HS-27A (cell line): ENCODE measurements at regions not wholly inside any gene's neighbourhood (a gene's known extent, or its start where the extent isn't known, plus 50 kb on each side); places are given as distances from the start of the nearest gene placed in this dataset.

Experiments
- DNase-seq: peaks from one replicate; pipeline ENCODE4 v3.0.0-alpha.2; 2012; ENCODE audit warnings: low read depth, missing footprints

DNA sequence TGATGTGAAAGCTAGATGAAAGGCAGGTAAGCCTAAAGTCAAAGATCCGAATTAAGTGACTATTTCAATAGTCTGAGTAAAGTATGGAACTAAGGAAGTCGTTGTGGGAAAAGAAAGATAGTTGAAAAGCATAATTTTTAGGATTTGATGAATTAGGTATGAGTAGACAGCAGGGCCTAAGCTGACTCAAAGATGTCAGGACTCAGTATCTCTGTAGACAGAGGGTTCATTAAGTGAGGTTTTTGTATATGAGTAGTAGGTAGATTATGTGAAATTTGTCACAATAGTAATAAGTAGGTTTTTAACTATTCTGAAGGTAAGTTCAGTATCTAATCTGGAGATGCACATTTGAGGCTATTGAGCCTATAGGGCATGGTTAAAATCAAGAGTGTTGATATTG, 196.4 kb downstream of the RASSF9 start:
- DNase-seq, result no peak

DNA sequence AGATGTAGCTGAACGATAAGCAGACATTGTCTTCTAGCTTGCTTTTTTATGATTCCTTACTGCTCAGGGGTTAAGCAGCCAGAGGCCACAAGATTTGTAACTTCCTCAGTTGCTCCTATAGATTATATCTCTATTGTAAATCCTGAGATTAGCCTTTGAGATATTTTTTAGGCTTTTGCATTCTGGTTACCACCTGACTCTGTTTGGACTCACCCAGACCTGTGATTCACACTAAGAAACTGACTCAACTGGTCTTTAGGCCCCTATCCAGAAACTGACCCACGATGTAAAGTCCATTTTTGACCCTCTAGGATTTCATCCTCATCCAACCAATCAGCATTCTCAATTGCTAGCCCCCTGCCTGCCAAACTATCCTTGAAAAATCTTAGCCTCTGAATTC, 194.4 kb downstream of the RASSF9 start:
- DNase-seq, result no peak

DNA sequence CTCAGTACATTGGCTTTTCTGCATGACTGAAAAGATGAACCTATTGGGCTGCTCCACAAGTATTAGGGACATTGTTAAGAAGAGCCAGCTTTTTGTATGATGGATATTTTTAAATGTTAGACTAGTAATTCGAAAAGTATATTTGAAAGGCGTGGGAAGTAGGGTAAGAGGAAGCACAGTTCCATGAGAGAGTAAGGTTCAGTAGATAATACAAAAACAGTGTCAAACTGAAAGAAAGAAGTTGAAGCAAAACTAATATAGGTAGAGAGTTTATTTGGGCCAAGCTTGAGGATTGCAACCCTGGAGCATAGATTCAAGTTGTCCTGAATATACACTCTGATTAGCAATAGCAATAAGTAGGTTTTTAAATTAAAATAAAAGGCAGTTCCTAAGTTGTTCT, 193.9 kb downstream of the RASSF9 start:
- no peak for DNase-seq

DNA sequence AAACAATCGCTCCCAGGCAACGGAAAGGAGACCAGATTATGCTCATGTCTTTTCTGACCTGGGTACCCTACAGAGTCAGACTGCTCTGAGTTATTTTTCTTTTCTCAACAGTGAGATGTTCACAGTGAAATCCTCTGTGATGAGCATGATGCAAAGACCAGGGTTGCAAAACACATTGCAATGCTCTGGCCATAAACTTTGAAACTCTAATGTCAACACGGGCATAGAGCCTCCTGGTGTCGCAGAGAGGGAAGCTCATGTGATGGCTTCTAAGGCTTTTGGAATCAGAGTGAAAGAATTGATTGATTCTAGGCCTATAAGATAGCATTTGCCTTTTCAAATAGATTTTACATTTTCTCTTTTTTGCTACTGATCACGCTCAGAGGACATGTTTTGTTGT, 193.4 kb downstream of the RASSF9 start:
- DNase-seq, result no peak

DNA sequence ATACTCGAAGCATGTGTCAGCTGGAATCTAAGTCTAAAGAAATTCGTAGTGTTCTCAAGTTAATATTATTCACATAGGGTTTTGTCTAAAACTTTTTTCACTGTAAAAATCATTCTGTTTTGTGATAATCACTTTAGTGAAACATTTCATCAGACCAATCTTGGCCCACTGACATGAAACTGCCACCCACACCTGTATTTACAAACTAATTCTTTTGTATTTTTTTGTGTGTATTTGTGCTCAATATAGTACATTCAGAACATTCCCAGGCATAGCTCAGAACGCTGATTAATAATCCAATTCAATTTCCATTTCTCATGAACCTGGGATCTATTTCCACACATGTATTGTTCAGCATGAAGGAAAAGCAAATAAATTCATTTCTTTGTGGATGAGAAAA, 191.7 kb downstream of the RASSF9 start:
- DNase-seq, result no peak

DNA sequence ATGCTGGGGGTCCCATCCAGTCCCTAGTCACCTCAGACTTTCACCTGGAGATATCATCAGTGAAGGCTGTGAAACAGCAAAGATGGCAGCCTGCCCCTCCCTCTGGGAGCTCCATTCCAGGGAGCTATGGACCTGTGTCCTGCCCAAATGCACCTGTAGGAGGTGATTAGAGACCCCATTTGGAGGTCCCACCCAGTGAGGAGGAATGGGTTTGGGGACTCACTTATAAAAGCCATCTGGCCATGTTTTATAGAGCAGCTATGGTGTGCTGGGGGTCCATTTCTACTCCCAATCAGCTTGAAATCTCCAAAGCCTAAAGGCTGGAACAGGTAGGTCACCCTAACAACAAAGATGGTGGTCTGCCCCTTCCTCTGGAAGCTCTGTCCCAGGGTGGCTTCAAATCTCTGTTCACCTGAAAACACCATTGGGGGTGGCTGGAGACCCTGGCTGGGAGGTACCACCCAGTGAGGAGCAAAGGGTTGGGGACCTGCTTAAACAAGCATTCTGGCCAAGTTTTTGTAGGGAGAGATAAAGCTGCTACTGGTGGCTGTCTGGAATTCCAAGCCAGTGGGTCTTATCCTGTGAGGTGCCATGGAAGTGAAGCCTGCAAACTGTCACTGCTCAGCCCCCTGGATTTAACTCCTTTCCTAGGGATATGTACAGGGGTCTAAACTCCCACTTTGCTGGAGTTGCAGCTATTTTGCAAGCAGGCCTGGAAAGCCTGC, 182.3 kb downstream of the RASSF9 start:
- DNase-seq, result no peak

DNA sequence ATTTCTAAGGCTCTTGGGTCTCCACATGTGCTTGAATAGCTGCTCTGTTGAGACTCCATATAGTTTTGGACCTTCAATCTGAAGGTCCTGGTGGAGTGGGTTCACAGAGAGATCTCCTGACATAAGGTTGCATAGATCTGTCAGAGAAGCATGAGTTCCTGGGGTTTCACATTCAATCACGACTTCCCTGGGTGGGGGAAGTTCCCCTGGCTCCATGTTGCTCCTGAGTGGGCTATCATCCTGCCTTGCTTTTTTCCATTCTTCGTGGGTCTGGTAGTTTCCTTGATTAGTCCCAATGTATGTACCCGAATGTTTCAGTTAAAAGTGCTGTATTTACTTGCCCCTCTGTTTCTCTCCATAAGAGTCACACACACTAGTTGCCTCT, 181.8 kb downstream of the RASSF9 start:
- DNase-seq, result no peak

DNA sequence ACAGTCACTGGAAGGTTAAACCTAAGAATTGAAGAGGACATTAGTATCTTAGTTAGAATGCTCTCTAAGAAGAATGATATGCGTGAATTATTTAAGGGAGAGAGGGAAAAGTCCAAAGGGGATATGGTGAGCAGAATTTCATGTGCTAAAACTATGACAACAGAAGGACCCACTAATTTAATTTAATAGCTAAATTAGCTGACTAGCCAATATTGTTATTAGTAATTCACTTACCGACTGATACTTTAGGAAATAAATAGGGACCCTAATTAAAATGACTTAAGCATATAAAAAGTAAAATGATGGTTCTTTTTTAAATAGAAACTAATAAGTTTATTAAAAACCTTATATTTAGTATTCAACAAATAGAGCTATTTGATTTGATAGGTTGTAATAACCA, 179.6 kb downstream of the RASSF9 start:
- DNase-seq, result no peak

DNA sequence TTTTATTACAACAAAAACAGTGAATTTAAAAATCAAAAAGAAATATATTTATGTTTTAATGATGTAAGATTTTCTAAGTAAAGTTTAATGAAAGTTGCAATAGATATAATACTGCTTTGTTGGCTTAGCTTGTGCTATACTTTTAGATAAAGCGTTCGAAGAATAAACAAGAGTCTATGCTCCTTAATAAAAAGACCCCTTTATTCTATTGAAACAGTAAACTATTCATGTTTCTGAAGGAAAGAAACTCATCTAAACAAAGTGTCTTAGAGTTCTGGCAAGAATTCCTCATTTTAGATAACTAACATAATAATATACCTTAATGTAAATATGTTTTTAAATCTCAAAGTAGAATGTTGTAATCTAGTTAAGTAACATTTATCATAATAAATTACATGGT, 179.0 kb downstream of the RASSF9 start:
- no peak for DNase-seq

DNA sequence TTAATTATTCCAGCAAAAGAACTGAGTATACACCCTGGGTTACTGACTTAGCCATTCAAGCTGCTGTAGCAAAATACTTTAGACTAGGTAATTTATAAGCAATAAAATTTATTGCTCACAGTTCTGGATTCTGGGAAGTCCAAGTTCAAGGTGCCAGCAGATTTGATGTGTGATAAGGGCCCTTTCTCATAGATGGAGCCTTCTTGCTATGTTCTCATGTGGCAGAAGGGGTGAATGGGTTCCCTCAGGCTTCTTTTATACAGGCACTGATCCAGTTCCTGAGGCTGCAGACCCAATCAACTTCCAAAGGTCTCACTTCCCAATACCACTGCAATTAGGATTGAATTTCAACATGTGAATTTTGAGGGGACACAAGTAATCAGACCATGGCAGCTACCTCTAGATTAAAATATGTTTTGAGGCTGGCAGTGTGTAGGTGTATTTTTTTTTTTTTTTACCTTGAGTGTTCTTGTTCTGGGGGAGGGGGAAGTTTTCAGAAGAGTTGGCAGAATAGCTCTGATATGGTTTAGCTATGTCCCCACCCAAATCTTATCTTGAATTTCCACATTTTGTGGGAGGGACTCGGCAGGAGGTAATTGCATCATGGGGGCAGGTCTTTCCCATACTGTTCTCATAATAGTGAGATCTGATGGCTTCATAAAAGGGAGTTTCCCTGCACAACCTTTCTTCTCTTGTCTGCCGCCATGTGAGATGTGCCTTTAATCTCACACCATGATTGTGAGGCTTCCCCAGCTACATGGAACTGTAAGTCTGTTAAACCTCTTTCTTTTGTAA, 178.2 kb downstream of the RASSF9 start:
- DNase-seq, result no peak

DNA sequence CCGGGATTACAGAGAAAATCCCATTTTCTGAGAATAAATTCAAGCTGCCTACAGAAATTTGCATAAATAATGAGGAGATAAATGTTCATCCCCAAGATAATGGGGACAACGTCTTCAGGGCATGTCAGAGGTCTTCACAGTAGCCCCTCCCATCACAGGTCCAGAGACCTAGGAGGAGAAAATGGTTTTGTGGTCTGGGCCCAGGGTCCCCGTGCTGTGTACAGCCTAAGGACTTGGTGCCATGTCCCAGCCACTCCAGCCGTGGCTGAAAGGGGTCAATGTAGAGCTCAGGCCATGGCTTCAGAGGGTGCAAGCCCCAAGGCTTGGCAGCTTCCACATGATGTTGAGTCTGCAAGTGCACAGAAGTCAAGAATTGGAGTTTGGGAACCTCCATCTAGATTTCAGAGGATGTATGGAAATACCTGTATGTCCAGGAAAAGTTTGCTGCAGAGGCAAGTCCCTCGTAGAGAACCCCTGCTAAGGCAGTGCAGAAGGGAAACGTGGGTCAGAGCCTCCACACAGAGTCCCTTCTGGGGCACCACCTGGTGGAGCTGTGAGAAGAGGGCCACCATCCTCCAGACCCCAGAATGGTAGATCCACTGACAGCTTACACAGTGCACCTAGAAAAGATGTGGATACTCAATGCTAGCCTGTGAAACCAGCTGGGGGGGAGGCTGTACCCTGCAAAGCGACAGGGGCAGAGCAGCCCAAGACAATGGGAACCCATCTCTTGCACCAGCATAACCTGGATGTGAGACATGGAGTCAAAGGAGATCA, 176.3 kb downstream of the RASSF9 start:
- no peak for DNase-seq

DNA sequence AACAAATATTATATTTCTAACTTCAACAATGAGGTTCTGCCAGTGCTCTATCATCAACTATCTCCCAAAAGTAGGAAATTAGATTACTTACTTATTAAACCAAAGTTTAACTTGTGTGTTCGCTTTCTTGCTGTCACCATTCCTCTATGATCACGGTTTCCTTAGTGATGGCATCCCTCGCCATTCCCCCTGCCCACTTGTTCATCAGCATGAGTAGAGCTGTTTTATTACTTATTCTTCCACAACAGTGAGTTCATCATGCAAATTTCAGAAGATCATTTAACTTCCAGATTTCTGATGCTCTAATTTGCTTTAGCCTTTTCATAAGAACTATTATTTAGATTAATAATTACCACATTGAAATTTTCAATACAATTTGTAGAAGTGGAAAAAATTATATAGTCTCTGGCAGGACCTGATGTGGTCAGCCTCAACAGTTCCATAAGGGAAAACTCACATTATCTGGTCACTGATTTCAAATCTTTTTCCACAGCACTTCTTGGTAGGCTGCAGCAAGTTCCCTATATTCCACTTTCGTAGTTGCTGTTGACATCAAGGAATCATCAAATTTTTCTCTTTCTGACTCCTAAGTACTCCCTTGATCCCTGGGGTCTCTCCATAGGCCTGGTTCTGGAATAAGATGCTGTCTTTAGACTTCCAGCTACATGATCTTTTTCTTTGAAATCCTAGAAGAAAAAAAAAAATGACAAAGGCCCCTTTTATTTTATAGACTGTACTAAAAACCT, 174.6 kb downstream of the RASSF9 start:
- DNase-seq, result no peak

DNA sequence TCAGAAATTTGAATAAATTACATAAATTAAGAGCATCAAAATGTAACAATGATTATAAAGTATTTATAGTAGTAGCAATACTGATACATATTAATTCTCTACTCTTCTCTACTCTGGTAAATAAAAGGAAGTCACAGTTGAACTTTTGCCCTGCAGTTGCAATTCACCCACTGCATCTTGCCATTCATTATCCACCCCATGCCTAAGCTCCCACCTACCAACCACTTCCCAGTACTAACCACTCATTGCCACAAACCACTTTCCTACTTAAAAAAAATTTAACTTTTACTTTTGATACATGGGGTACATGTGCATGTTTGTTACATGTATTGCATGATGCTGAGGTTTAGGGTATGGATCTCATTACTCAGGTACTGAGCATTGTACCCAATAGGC, 174.0 kb downstream of the RASSF9 start:
- DNase-seq, result no peak

DNA sequence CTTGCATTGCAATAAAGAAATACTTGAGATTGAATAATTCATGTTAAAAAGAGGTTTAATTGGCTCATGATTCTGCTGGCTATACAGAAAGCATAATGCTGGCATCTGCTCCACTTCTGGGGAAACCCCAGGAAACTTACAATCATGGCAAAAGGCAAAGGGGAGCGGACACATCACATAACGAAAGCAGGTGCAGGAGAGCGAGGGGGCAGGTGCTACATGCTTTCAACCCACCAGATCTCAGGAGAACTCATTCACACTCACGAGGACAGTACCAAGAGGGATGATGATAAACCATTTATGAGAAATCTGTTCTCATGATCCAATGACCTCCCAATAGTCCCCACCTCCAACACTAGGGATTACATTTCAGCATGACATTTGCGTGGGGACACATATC, 172.6 kb downstream of the RASSF9 start:
- no peak for DNase-seq

DNA sequence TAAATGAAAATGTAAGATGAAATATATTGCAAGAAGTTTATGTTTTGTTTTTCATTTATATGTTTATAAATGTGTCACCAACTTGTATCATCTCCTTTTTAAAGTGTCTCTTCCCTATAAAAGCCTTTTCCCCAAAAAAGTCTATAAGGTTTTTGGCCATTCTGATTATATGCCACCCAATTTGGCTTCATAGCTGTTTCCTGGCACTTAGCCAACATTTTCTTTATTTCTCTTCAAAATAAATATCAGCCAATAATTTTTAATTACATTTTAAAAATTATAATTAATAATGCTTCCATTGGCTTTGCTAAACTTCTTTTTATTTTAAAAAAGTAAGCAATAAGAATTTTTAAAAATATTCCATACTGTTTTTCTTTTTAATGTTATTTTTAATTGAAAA, 171.8 kb downstream of the RASSF9 start:
- no peak for DNase-seq

DNA sequence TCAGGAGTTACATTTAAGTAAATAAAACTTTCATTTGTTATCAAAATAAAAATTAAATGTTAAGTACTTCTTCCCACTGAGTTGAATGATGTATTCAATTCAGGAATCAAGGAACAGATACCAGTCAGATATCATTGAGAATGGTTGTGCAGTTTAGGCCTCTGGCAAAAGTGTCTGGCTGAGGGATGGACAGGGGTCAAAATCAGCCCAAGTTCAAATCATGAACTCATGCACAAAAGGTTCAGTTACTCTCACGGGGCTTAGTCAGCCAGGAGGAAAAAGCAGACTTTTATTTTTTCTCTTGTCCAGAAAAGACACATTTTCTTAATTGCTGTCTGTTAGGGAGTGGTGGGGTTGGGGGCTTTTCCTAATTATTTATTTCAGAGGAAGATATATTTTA, 166.3 kb downstream of the RASSF9 start:
- DNase-seq, result no peak

DNA sequence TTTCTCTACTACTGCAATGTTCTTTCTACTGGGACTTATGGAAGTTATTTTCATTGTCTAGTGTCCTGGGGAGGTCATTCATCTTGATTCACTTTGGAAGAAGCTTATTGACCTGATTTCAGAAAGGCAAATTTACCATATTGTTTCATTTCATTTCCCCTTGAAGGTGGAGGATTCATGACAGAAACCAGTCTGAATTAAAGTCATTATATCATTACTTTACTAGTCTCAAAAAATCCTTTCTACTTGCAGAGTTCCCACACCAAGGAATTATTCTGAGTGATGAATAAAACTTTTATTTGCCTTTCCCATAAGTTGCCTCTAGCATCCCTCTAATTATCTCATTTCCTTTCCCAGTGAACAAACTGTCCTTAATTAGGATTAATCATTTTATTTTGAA, 163.8 kb downstream of the RASSF9 start:
- DNase-seq, result no peak

DNA sequence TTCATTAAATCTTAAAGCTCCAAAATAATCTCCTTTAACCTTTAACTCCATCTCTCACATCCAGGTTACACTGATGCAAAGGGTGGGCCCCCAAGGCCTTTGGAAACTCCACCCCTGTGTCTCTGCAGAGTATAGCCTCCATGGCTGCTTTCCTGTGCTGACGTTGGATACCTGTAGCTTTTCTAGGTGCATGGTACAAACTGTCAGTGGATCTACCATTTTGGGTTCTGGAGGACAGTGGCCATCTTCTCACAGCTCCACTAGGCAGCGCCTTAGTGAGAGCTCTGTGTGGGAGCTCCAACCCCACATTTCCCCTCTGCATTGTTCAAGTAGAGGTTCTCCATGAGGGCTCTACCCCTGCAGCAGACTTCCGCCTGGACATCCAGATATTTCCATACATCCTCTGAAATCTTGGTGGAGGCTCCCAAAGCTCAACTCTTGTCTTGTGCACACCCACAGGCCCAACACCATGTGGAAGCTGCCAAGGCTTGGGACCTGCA, 162.2 kb downstream of the RASSF9 start:
- DNase-seq, result no peak

DNA sequence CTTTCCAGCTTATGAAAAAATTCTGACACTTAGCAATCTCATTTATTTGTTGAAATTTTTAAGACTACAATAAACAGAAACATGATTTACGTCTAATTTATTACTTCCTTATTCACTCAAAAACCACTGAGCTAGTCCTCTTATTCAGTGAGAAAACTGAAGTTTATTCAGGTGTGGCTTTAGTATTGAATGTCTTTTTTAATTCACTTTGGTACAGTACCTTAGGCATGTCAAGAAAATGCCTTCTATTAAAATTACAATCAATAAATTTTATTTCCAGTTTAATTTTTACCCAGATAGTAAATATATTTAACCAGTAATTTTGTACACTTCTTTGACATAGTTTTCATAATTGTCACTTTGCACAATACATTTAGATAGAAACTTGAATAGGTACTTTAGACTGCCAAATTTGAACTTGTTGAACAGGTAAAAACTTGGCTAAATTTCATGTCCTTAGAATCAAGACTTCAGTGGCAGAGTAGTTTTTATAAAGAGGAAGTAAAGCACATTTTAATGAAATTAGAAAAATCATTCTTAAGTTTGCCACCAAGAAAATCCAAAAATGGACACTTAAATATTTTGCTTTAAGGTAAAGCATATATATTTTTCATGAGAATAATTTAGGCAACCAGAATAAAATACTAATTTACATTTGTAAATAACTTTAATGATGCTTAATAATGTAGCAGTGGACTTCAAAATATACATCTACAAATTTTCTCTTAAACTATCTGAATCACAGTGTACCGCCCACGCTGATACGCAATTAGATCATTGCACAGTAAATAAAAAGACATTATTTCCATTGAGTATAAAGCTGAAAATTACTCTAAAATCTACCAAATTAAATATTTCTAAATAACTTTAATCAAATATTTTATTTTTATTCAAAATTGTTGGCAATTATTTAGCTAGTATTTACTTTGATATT, 159.1 kb downstream of the RASSF9 start:
- DNase-seq, result no peak

DNA sequence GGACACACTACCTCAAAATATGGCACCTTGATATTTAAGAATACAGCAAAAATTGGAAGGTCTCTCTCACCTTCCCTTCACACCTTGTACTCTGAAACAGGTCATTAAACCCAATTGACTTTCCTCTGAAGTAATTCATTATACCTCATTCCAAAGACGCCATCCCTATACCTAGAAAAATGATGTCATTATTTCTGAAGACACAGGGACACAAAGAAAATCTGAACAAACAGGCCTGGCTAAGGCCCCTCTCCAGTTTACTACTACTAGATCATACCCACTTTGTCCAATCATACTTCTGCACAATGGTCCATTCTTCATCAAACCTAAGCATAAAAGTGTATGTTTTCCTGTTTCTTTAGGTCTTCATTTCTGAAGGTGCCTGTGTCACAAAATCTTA, 156.9 kb downstream of the RASSF9 start:
- DNase-seq, result no peak

DNA sequence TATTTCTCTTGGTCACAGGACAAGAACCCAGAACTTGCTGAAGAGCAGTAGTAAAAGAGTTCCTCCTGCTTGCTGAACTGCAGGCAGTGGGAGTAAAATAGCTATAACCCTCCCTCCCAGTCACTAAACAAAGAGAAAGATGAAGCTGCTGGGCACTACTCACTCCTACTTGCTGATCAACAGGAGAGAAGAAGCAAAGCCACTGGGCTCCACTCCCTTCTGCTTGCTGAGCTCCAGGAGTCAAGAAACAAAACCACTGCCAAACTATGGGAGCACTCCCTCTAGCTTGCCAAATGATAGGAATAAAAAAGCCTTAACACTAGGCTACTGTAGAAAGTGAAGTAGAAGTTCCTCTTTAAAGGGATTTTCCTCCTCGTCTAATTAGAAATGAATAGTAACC, 155.3 kb downstream of the RASSF9 start:
- DNase-seq, result no peak
